ENCODE measurements at regions not wholly inside any gene's neighbourhood (a gene's known extent, or its start where the extent isn't known, plus 50 kb on each side); places are given as distances from the start of the nearest gene placed in this dataset.

DNA sequence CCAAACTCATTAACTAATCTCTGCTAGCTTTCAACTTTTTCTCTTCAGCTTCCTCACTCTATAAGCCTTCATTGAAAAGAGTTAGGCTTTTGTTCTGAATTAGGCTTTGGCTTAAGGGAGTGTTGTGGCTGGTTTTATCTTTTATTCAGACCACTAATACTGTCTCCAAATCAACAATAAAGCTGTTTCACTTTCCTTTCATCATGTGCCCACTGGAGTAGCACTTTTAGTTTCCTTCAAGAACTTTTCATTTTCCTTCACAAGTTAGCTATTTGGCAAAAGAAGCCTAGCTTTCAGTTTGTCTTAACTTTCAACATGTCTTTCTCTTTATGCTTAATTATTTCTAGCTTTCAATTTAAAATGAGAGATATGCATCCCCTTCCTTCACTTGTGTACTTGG lies 271.7 kb upstream of the FSIP2 start:
- TF ChIP-seq, protein P1, sequence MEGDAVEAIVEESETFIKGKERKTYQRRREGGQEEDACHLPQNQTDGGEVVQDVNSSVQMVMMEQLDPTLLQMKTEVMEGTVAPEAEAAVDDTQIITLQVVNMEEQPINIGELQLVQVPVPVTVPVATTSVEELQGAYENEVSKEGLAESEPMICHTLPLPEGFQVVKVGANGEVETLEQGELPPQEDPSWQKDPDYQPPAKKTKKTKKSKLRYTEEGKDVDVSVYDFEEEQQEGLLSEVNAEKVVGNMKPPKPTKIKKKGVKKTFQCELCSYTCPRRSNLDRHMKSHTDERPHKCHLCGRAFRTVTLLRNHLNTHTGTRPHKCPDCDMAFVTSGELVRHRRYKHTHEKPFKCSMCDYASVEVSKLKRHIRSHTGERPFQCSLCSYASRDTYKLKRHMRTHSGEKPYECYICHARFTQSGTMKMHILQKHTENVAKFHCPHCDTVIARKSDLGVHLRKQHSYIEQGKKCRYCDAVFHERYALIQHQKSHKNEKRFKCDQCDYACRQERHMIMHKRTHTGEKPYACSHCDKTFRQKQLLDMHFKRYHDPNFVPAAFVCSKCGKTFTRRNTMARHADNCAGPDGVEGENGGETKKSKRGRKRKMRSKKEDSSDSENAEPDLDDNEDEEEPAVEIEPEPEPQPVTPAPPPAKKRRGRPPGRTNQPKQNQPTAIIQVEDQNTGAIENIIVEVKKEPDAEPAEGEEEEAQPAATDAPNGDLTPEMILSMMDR (IDR thresholded peaks at IDR 0.05; ENCODE audit: low read depth, low read length, missing control alignments) = no peak

GRCh38 chr2:185471441-185471840 lies 267.2 kb upstream of the FSIP2 start:
- TF ChIP-seq, protein P1 (IDR thresholded peaks at IDR 0.05; ENCODE audit: low read depth, low read length, missing control alignments) = no peak
- DNase-seq (ENCODE audit: low read depth) = no peak
- no peak overlapping the region for H3K4me3 ChIP-seq (ENCODE audit: low read depth, low read length)
- in situ Hi-C loops (cut with HindIII; ENCODE audit: low sequenced_read_pairs) = no loop called here

More for the DNA sequence above, 271.7 kb upstream of the FSIP2 start:
- no peak for DNase-seq (ENCODE audit: low read depth)
- no peak overlapping the region for H3K4me3 ChIP-seq (ENCODE audit: low read depth, low read length)
- in situ Hi-C loops (cut with HindIII; ENCODE audit: low sequenced_read_pairs) = no loop called here

- TF ChIP-seq, protein P1 (IDR thresholded peaks at IDR 0.05; ENCODE audit: low read depth, low read length, missing control alignments) = no peak
- DNase-seq (ENCODE audit: low read depth) = no peak
- in situ Hi-C loops (cut with HindIII; ENCODE audit: low sequenced_read_pairs) = no loop called here
- no peak overlapping the region for H3K4me3 ChIP-seq (ENCODE audit: low read depth, low read length)
Observed at GRCh38 chr2:185472574-185472973, 266.0 kb upstream of the FSIP2 start.

GRCh38 chr2:185473838-185474237 lies 264.8 kb upstream of the FSIP2 start:
- in situ Hi-C loops (cut with HindIII; ENCODE audit: low sequenced_read_pairs) = no loop called here
- TF ChIP-seq, protein P1 (IDR thresholded peaks at IDR 0.05; ENCODE audit: low read depth, low read length, missing control alignments) = no peak
- DNase-seq (ENCODE audit: low read depth) = no peak
- H3K4me3 ChIP-seq (ENCODE audit: low read depth, low read length) = no peak overlapping the region

DNA sequence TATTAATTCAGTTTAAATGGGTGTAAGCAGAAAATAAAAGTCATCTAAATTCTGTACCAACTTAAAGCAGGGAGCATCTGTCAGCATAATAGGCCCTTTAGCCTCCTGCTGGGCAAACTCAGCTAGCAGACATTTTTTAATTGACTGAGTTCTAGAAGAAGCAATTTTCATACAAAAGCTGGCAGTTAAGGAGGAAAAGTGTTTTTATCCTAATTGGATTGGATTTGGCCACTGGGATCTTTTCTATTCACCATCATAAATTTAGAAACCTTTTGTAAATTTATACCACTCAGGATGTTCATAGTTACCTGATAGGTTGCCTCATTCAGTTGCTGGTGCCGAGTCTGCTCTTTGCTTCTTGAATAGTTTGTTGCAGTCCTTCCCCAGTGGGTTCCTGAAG lies 262.7 kb upstream of the FSIP2 start:
- no peak for DNase-seq (ENCODE audit: low read depth)
- TF ChIP-seq, protein P1 (IDR thresholded peaks at IDR 0.05; ENCODE audit: low read depth, low read length, missing control alignments) = peak; percentile 33
- H3K4me3 ChIP-seq (ENCODE audit: low read depth, low read length) = no peak overlapping the region
- in situ Hi-C loops (cut with HindIII; ENCODE audit: low sequenced_read_pairs) = no loop called here

GRCh38 chr2:185477452-185477851 lies 261.2 kb upstream of the FSIP2 start:
- TF ChIP-seq, protein P1 (IDR thresholded peaks at IDR 0.05; ENCODE audit: low read depth, low read length, missing control alignments) = no peak
- in situ Hi-C loops (cut with HindIII; ENCODE audit: low sequenced_read_pairs) = no loop called here
- H3K4me3 ChIP-seq (ENCODE audit: low read depth, low read length) = no peak overlapping the region
- no peak for DNase-seq (ENCODE audit: low read depth)

- no peak for DNase-seq (ENCODE audit: low read depth)
- TF ChIP-seq, protein P1 (IDR thresholded peaks at IDR 0.05; ENCODE audit: low read depth, low read length, missing control alignments) = no peak
- in situ Hi-C loops (cut with HindIII; ENCODE audit: low sequenced_read_pairs) = no loop called here
- no peak overlapping the region for H3K4me3 ChIP-seq (ENCODE audit: low read depth, low read length)
Observed at GRCh38 chr2:185484602-185485001, 254.0 kb upstream of the FSIP2 start.

Measured in astrocyte of the cerebellum (primary cell).